Neural crest cell (in vitro differentiated cells): ENCODE measurements at regions not wholly inside any gene's neighbourhood (a gene's known extent, or its start where the extent isn't known, plus 50 kb on each side); places are given as distances from the start of the nearest gene placed in this dataset.

Source experiments
- DNase-seq: peaks from one replicate; pipeline ENCODE4 v3.0.0; 2021; ENCODE audit warnings: low read depth, mixed read lengths, low spot score
- H3K27ac Mint-ChIP-seq: one replicate; pipeline ENCODE4 v1.8.0; 2021; ENCODE audit warnings: mild to moderate bottlenecking, mixed read lengths; ENCODE audit not compliant: unreplicated experiment
- H3K27me3 Mint-ChIP-seq: 2 replicates; pipeline ENCODE4 v1.8.0; 2021; ENCODE audit warnings: low read depth, mild to moderate bottlenecking, mixed read lengths
- H3K36me3 Mint-ChIP-seq: 2 replicates; pipeline ENCODE4 v1.8.0; 2021; ENCODE audit warnings: low read depth, mild to moderate bottlenecking, mixed read lengths
- H3K4me1 Mint-ChIP-seq: 2 replicates; pipeline ENCODE4 v1.8.0; 2021; ENCODE audit warnings: mixed read lengths
- H3K4me3 Mint-ChIP-seq: one replicate; pipeline ENCODE4 v1.8.0; 2021; ENCODE audit warnings: mild to moderate bottlenecking, mixed read lengths
- H3K9me3 Mint-ChIP-seq: 2 replicates; pipeline ENCODE4 v1.8.0; 2021; ENCODE audit warnings: mixed read lengths
- TF ChIP-seq, protein P1 (sequence below): fragments of 200-600 bp; sonication (generic); conservative IDR thresholded peaks from 2 replicates; pipeline ENCODE4 v1.5.0; 2021; ENCODE audit warnings: antibody characterized with exemption, mild to moderate bottlenecking

DNA sequence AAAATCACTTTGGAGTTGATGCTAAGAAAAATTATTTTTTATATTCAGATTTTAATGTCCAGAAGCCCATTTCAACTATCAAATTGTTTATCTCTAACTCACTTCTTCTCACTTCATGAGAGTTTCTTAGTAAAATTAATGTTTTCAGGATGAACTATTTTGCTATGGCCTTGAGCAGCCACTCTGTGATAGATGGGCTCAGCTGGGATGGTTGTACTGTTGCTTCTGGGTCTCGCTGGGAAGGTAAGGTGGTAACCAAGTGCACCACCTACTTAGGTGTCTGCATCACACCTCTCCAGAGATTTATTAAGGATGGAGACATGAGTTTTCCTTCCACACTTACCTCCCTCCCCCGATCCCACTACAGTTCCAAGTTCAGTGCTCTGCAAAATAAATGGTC, 110.3 kb upstream of the ATP2B2 start:
- Mint-ChIP-seq H3K36me3 (no peaks in the 10 kb centered on the region), H3K27ac (no peak overlapping the region), H3K27me3 (peaks cover 55% of the 10 kb centered on the region), H3K4me1 (no peaks in the 10 kb centered on the region), H3K4me3 (no peak overlapping the region), H3K9me3 (no peaks in the 10 kb centered on the region)
- TF ChIP-seq, protein P1, sequence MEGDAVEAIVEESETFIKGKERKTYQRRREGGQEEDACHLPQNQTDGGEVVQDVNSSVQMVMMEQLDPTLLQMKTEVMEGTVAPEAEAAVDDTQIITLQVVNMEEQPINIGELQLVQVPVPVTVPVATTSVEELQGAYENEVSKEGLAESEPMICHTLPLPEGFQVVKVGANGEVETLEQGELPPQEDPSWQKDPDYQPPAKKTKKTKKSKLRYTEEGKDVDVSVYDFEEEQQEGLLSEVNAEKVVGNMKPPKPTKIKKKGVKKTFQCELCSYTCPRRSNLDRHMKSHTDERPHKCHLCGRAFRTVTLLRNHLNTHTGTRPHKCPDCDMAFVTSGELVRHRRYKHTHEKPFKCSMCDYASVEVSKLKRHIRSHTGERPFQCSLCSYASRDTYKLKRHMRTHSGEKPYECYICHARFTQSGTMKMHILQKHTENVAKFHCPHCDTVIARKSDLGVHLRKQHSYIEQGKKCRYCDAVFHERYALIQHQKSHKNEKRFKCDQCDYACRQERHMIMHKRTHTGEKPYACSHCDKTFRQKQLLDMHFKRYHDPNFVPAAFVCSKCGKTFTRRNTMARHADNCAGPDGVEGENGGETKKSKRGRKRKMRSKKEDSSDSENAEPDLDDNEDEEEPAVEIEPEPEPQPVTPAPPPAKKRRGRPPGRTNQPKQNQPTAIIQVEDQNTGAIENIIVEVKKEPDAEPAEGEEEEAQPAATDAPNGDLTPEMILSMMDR, result no peak
- DNase-seq, result no peak

DNA sequence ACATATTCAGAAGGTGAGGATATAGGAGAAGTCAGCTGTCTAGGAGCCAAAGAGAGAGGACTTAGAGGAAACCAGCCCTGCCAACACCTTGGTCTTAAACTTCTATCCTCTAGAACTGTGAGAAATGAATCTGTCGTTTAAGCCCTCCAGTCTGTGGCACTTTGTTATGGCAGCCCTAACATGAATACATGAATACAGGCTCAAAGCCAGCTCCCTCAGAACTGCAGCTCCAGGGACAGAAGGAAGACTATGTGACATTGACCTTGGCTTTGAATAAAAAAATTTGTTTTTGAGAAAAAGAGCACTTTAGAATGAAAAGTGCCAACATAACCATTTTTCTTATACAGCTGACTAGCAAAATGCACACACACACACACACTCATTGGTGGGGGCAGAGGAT, 110.9 kb upstream of the ATP2B2 start:
- H3K27ac Mint-ChIP-seq, result no peak overlapping the region
- H3K4me3 Mint-ChIP-seq, result no peak overlapping the region
- H3K9me3 Mint-ChIP-seq, result no peaks in the 10 kb centered on the region
- TF ChIP-seq, protein P1, result no peak
- DNase-seq, result no peak
- H3K36me3 Mint-ChIP-seq, result no peaks in the 10 kb centered on the region
- peaks cover 49% of the 10 kb centered on the region for H3K27me3 Mint-ChIP-seq
- no peaks in the 10 kb centered on the region for H3K4me1 Mint-ChIP-seq

DNA sequence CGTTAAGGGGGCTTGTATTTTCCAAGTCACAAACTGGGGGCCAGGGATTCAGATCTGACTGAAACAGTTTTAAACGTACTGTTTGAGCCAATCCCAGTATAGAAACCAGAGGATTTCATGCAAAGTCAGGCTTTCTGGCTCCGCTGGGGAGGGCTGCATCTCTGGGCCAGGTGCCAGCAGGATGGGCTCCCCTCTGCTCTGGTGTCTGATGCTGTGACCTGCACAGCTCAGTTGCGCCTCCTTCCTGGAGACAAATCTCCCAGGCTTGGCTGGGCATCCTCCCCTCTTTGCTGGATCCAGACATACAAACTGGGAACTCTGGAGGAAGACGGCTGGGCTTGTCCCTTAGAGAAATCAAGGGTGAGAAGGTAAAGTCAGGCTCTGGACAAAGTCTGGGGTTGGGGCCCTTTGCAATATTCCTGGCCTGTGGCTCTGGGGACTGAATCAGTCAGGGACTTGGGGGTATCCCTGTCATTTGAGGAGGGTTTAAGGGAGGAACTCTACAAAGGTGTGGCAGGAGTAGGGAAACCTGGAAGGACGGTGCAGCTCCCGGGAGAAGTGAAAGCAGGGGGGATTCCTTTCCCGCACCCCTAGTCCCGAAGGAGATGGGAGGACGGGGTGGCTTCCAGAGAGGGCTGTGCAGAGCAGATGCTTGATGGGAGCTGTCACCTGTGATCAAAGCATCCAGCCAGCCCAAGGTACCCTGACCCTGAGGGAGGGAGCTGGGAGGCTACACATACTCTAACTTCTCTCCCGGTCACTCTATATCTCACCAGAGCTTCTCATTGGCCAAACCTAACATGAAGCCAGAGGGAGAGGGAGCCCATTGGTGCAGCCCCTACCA, 114.8 kb upstream of the ATP2B2 start:
- H3K27ac Mint-ChIP-seq, result no peak overlapping the region
- TF ChIP-seq, protein P1, result no peak
- no peak for DNase-seq
- H3K4me1 Mint-ChIP-seq, result no peaks in the 10 kb centered on the region
- H3K9me3 Mint-ChIP-seq, result no peaks in the 10 kb centered on the region
- H3K4me3 Mint-ChIP-seq, result no peak overlapping the region
- peaks cover 20% of the 10 kb centered on the region for H3K27me3 Mint-ChIP-seq
- no peaks in the 10 kb centered on the region for H3K36me3 Mint-ChIP-seq

DNA sequence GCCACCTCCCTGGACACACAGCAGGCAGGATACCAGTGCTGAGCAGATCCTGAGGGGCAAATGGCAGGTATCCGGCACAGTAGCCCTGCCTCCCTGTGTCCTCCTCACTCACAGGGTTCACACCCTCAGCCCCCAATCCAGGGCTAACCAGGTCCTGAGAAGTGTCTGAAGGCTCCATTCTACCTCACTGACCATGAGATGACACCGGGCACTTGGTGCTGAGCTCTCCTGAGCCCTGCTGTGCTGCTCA, 115.4 kb upstream of the ATP2B2 start:
- Mint-ChIP-seq H3K9me3 (no peaks in the 10 kb centered on the region), H3K27me3 (peaks cover 18% of the 10 kb centered on the region), H3K36me3 (no peaks in the 10 kb centered on the region), H3K4me3 (no peak overlapping the region), H3K4me1 (no peaks in the 10 kb centered on the region), H3K27ac (no peak overlapping the region)
- no peak for DNase-seq
- TF ChIP-seq, protein P1, result no peak

DNA sequence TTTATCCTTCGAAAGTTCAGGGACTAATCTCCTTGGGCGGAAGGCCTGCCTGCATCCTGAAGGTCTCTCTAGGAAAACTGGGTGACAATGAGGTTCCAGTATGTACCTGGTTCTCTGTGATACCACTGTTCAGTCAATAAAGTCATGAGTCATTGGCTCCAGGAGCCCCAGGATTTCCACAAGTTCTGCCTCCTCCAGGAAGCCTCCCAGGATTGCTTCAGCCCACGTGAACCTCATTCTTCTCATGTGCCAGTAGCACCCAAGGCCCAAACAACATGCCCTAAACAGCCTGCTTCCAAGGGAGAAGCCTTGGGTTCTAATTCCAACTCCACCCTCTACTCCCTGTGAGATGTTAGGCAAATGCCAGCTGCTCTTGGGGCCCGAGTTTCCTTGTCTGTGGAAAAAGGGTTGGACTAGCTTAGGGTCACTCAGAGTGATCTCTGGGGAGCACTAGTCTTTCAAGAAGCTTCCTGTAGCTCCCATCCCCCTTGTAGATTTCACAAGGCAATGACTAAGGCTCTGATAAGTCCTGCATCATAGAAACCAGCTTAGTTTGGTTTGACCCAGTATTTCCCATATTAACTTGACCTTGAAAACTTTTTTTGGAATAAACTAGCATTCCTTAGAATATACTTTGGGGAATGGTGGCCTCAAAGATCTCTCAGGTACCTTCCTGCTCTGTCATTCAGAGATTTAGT, 118.3 kb upstream of the ATP2B2 start:
- TF ChIP-seq, protein P1, result no peak
- Mint-ChIP-seq H3K27me3 (peaks cover 3% of the 10 kb centered on the region), H3K27ac (no peak overlapping the region), H3K36me3 (no peaks in the 10 kb centered on the region), H3K4me1 (no peaks in the 10 kb centered on the region), H3K4me3 (no peak overlapping the region), H3K9me3 (no peaks in the 10 kb centered on the region)
- DNase-seq, result no peak
